Upper lobe of left lung (tissue), 6 donors: ENCODE measurements at regions not wholly inside any gene's neighbourhood (a gene's known extent, or its start where the extent isn't known, plus 50 kb on each side); places are given as distances from the start of the nearest gene placed in this dataset.

Source experiments
- ATAC-seq, 2 donors: fragments of 200-7000 bp; cut with Tn5 transposase; one replicate each; pipeline ENCODE4 v1.9.1; 2022; ENCODE audit warnings: mild to moderate bottlenecking in 2 of 2, moderate library complexity in 2 of 2; ENCODE audit not compliant: low FRiP score in 2 of 2
- DNase-seq, 2 donors: peaks; one replicate each; pipeline ENCODE4 v3.0.0-alpha.2; 2019 to 2020
- H3K27ac ChIP-seq, 4 donors: fragments of 200-600 bp; sonication (generic); one replicate each; pipeline ENCODE4 v1.5.1; 2016 to 2019
- H3K27me3 ChIP-seq, 4 donors: fragments of 200-600 bp; sonication (generic); one replicate each; pipeline ENCODE4 v1.5.1; 2017 to 2019
- H3K36me3 ChIP-seq, 4 donors: fragments of 200-600 bp; sonication (generic); one replicate each; pipeline ENCODE4 v1.5.1; 2016 to 2019
- H3K4me1 ChIP-seq, 4 donors: fragments of 200-600 bp; sonication (generic); one replicate each; pipeline ENCODE4 v1.5.1; 2018 to 2019
- H3K4me3 ChIP-seq, 4 donors: fragments of 200-600 bp; sonication (generic); one replicate each; pipeline ENCODE4 v1.5.1; 2017 to 2019; ENCODE audit warnings: mild to moderate bottlenecking in 2 of 4, moderate library complexity in 1 of 4
- H3K9me3 ChIP-seq, 4 donors: fragments of 200-600 bp; sonication (generic); one replicate each; pipeline ENCODE4 v1.5.1; 2018 to 2019
- CTCF ChIP-seq, 6 experiments: fragments of 450-650 bp in 4 of 6; fragments of 200-600 bp in 2 of 6; sonication (generic) in 2 of 6; IDR thresholded peaks; one replicate each; pipeline ENCODE4 v1.5.1; 2016 to 2019; ENCODE audit warnings: antibody characterized with exemption in 6 of 6
- EP300 ChIP-seq, 4 donors: sonication (generic); formaldehyde crosslinking; IDR thresholded peaks; one replicate each; pipeline ENCODE4 v1.5.1; 2017; ENCODE audit warnings: antibody characterized with exemption in 4 of 4, control low read depth in 2 of 4
- POLR2A ChIP-seq, 4 donors: fragments of 450-650 bp; IDR thresholded peaks; one replicate each; pipeline ENCODE4 v1.5.1; 2016 to 2017; ENCODE audit warnings: antibody characterized with exemption in 4 of 4, mild to moderate bottlenecking in 2 of 4
- POLR2AphosphoS5 ChIP-seq, 2 donors: sonication (generic); formaldehyde crosslinking; IDR thresholded peaks; one replicate each; pipeline ENCODE4 v1.5.1; 2017; ENCODE audit warnings: antibody characterized with exemption in 2 of 2
- WGBS, 2 donors: methylation state at CpG; one replicate each; pipeline ENCODE4 v1.1.5; 2017 to 2018; 5-methylcytosine and 5-hydroxymethylcytosine counted together
- donor health status: DM: no; HTN: no; CAD: no; lungs with moderate emphysema.
- donor health status: DM: no; HTN: yes; CAD: no; lungs with severe emphysema.

GRCh38 chr10:8874972-8875371 lies 820.5 kb downstream of the GATA3 start:
- no peak for ATAC-seq
- no peaks in the 10 kb centered on the region for H3K4me1 ChIP-seq
- 72 to 96% methylated on average over 3 of the region's 3 CpGs for WGBS, 2 donors
- no peak overlapping the region for H3K27ac ChIP-seq
- H3K9me3 ChIP-seq = no peaks in the 10 kb centered on the region
- no peak for DNase-seq
- H3K36me3 ChIP-seq = no peaks in the 10 kb centered on the region
- TF ChIP-seq POLR2AphosphoS5 (IDR thresholded peaks at IDR 0.05) (no peak), EP300 (IDR thresholded peaks at IDR 0.05) (no peak), POLR2A (IDR thresholded peaks at IDR 0.05) (no peak), CTCF (IDR thresholded peaks at IDR 0.05) (no peak)
- H3K27me3 ChIP-seq = no peaks in the 10 kb centered on the region
- H3K4me3 ChIP-seq = no peak overlapping the region

GRCh38 chr10:8876171-8876570 lies 821.7 kb downstream of the GATA3 start:
- Histone ChIP-seq H3K4me3 (no peak overlapping the region), H3K9me3 (no peaks in the 10 kb centered on the region), H3K27ac (no peak overlapping the region), H3K4me1 (no peaks in the 10 kb centered on the region), H3K36me3 (no peaks in the 10 kb centered on the region), H3K27me3 (no peaks in the 10 kb centered on the region)
- no peak for ATAC-seq
- TF ChIP-seq EP300 (IDR thresholded peaks at IDR 0.05) (no peak), CTCF (IDR thresholded peaks at IDR 0.05) (no peak), POLR2A (IDR thresholded peaks at IDR 0.05) (no peak), POLR2AphosphoS5 (IDR thresholded peaks at IDR 0.05) (no peak)
- no peak for DNase-seq
- WGBS, 2 donors = 69 to 77% methylated on average over 1 of the region's 1 CpG

DNA sequence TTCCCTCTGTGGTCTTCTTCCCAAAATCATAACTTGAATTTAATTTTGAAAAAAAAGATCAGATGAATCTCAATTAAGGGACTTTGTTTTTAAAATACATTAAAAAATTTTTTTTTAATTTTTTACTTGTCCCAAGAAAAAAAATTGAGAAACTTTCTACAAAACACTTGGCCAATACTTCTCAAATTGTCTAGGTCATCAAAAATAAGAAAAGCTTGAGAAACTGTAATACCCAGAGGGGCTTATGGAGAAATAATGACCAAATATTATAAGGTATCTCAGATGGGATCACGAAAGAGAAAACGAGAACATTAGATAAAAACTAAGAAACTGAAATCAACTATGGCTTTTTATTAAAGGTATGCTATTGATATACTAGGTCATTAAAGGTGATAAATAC lies 835.0 kb downstream of the GATA3 start:
- Histone ChIP-seq H3K27me3 (no peaks in the 10 kb centered on the region), H3K4me3 (no peak overlapping the region), H3K36me3 (no peaks in the 10 kb centered on the region), H3K4me1 (no peaks in the 10 kb centered on the region), H3K9me3 (no peaks in the 10 kb centered on the region), H3K27ac (no peak overlapping the region)
- TF ChIP-seq POLR2AphosphoS5 (IDR thresholded peaks at IDR 0.05) = no peak
- 58 to 84% methylated on average over 2 of the region's 2 CpGs for WGBS, 2 donors
- no peak for DNase-seq
- no peak for ATAC-seq

DNA sequence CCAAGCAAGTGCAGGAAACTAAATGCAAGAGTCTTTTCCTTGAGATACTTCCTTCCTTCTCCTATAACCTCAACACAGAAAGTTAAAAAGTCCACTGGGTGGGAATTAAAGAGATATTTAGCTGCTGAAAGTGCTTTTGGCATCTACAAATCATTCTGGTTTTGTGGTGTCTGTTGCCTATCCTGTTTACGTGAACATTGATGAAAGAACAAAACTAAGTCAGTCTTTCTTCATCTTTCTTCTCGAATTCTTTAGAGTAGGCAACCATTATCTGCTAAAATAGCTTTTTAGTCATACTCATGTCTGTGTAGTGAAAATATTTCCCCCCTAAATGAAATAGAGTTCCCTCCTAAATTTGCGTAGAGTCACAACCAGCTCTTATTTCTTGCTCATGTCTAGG lies 838.6 kb downstream of the GATA3 start:
- no peak for TF ChIP-seq CTCF (IDR thresholded peaks at IDR 0.05)
- H3K36me3 ChIP-seq = no peaks in the 10 kb centered on the region
- no peaks in the 10 kb centered on the region for H3K4me1 ChIP-seq
- no peak for DNase-seq
- H3K27me3 ChIP-seq = no peaks in the 10 kb centered on the region
- no peaks in the 10 kb centered on the region for H3K9me3 ChIP-seq
- no peak overlapping the region for H3K4me3 ChIP-seq
- no peak for ATAC-seq
- H3K27ac ChIP-seq = no peak overlapping the region
- WGBS, 2 donors = 74 to 83% methylated on average over 3 of the region's 3 CpGs

DNA sequence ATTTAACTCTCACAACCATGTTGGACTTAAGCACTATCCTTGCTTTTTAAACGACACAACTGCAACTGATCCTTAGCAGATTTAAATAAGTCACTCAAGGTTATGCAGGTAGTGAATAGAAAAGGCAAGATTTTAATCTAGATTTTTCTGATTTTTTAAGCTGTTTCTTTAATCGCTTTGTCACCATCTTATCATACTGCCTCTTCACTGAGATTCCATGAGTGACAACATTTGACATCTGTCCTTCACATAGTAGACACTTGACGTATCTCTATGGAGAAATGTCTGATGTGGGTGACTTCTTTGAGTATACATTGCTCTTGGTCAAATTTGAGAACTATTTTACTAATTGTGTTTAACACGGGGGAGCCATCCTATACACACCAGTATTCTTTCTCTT lies 839.7 kb downstream of the GATA3 start:
- ATAC-seq (no peak), DNase-seq (no peak)
- Histone ChIP-seq H3K9me3 (no peaks in the 10 kb centered on the region), H3K27ac (no peak overlapping the region), H3K4me3 (no peak overlapping the region), H3K36me3 (no peaks in the 10 kb centered on the region), H3K4me1 (no peaks in the 10 kb centered on the region), H3K27me3 (no peaks in the 10 kb centered on the region)
- 77 to 85% methylated on average over 4 of the region's 4 CpGs for WGBS, 2 donors
- TF ChIP-seq POLR2A (IDR thresholded peaks at IDR 0.05) = no peak
- TF ChIP-seq POLR2AphosphoS5 (IDR thresholded peaks at IDR 0.05) = no peak
- no peak for TF ChIP-seq CTCF (IDR thresholded peaks at IDR 0.05)
- TF ChIP-seq EP300 (IDR thresholded peaks at IDR 0.05) = no peak
